KBM-7 (cell line): ENCODE measurements at regions not wholly inside any gene's neighbourhood (a gene's known extent, or its start where the extent isn't known, plus 50 kb on each side); places are given as distances from the start of the nearest gene placed in this dataset.
"Not testable (repeated sequence)": the region's sequence is repeated elsewhere in the genome, so short reads cannot be mapped to it uniquely, and the experiment has no call there.

Experiments
- DNase-seq: peaks from one replicate; pipeline ENCODE4 v3.0.0-alpha.2; 2015
- in situ Hi-C: fragments of 300-500 bp; cut with MboI; formaldehyde crosslinking; loops from 2 replicates; pipeline ENCODE4 v1.14.3; 2020; ENCODE audit warnings: low sequenced_read_pairs, low pct_unique_long_range_greater_than_20kb, mixed read lengths

DNA sequence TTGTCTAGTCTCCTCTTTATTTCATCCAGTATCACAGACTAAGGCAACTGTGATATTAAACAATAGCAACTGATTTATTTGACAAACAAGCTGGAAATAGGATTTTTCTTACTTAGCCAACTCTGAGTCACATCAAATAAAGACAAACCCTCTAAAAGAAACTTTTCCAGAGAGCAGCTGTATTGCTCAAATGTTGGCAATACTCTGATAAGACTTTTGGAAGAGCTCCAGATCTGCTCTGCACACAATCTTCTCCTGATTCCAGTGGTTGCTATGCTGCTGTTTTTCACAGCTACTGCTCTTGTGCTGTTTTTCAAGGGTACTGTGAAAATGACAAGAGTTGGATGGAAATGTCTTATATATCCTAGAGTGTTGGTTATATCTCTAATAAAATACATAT, 1479.2 kb downstream of the SLITRK5 start:
- in situ Hi-C loops = no loop called here
- no peak for DNase-seq

- no peak for DNase-seq
- in situ Hi-C loops = no loop called here
Observed at GRCh38 chr13:89153941-89154340, 1482.8 kb downstream of the SLITRK5 start.

DNA sequence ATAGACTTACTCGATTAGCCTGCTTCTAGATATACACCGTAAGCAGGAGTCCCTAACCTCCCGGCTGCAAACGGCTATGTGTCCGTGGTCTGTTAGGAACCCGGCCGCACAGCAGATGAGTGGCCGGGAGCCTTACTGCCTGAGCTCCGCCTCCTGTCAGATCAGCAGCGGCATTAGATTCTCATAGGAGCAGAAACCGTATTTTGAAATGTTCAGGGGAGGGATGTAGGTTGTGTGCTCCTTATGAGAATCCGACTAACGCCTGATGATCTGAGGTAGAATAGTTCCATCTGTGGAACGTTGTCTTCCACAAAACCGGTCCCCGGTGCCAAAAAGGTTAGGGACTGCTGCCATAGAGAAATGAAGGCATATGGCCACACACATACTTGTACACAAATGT, 1491.9 kb downstream of the SLITRK5 start:
- in situ Hi-C loops = no loop called here
- DNase-seq = no peak

DNA sequence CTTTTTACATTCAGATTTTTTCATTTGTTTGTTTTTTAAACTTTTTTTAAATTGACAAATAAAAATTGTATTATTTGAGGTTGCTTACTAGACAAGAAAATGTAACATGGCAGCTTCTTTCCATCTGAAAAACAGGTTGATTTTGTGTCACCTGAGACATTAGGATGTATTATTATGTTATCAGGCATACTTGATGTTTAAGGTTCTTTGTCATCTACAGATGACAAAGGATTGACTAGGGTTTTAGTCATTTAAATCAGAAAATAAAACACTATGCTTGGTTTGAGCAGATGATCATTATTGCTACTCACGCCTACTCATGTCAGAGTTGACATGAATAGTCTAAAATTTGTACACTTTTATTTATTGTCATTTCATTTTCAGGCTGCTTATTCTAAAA, 1494.5 kb downstream of the SLITRK5 start:
- in situ Hi-C loops = no loop called here
- DNase-seq = no peak

DNA sequence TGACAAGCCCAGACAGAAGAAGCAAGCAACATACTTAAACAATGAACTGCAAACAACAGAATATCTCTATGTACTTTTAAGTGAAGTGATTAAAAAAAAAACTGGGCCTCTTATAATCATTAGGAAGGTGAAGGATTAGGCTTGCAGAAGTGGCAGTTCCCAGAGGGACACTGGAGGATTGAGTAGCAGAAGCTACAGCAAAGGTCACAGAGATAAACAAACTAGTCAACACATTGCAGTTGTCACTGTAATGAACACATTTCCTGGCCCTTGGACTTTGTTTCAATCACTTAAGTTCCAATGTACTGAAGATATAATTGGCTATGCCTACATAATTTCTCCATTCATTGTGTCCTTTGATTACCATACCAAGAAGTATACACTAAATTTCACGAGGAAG, 1498.8 kb downstream of the SLITRK5 start:
- in situ Hi-C loops = no loop called here
- no peak for DNase-seq

- in situ Hi-C loops = no loop called here
- DNase-seq = no peak
Observed at GRCh38 chr13:89181041-89181440, 1509.9 kb downstream of the SLITRK5 start.

- in situ Hi-C loops = no loop called here
- no peak for DNase-seq
Observed at GRCh38 chr13:89199138-89199537, 1528.0 kb downstream of the SLITRK5 start.

DNA sequence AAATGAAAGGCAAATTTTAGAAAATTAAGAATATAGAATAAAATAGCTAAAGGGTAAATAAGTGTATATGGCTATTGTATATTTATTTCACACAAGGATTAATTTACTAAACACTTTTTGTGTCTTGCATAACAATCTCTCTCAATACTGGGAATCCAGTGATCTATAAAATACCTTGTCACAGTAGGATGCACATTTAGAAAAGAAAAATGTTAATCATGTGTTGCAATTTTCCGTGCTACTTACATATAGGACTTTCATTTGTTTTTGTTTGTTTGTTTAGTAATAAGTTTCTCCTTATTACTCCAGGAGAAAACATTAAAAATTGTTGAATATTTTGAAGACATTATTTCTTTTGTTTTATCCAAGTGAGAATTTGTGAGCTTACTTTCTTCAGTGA, 1533.3 kb downstream of the SLITRK5 start:
- in situ Hi-C loops = no loop called here
- no peak for DNase-seq

GRCh38 chr13:89205856-89206520, 1534.8 kb downstream of the SLITRK5 start:
- no peak for DNase-seq
- in situ Hi-C loops = no loop called here

GRCh38 chr13:89212186-89212585, 1541.0 kb downstream of the SLITRK5 start:
- DNase-seq = no peak
- in situ Hi-C loops = no loop called here

- in situ Hi-C loops = no loop called here
- DNase-seq = no peak
Observed at GRCh38 chr13:89214185-89214584, 1543.0 kb downstream of the SLITRK5 start.

GRCh38 chr13:89215319-89215718, 1544.1 kb downstream of the SLITRK5 start:
- in situ Hi-C loops, DNase-seq: not testable (repeated sequence)

- DNase-seq = no peak
Observed at GRCh38 chr13:89217813-89218212, 1546.6 kb downstream of the SLITRK5 start.

GRCh38 chr13:89221557-89222158, 1550.5 kb downstream of the SLITRK5 start:
- no peak for DNase-seq
- in situ Hi-C loops = no loop called here

More at GRCh38 chr13:89217813-89218212, 1546.6 kb downstream of the SLITRK5 start:
- in situ Hi-C loops = no loop called here

DNA sequence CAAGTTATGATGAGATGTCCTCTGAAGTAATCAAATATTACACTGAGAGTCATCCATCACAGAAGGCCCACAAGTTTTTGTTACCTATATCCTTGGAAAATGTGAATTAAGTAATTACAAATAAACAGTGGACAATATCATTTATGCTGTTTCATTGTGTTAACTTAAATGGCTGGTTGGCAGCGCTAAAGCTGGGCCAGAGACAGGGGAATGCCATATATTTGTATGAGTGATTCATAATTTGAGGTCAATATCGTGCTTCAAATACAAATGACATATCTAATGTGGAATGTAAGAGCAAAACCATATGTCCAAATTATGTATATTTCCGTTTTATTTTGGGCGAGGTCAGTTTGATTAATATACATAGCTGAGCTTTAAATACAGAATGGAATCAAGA, 1556.2 kb downstream of the SLITRK5 start:
- in situ Hi-C loops = no loop called here
- no peak for DNase-seq

DNA sequence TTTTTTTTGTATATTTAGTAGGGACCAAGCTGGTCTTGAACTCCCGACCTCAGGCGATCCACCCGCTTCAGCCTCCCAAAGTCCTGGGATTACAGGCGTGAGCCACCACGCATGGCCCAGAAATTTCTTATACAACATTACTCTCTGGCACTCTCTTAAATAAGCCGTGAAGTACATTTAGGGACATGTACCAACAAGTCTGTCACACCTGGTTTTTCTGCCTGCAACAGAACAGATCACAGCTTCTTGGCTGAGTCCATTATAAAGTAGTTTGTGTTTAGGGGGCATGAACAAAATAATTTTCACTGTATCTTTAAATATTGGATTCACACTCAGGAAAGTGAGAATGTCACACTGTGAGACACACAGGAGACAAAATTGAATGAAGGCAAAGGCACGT, 1567.3 kb downstream of the SLITRK5 start:
- in situ Hi-C loops = no loop called here
- DNase-seq = no peak

- in situ Hi-C loops = no loop called here
- DNase-seq = no peak
Observed at GRCh38 chr13:89239361-89240127, 1568.4 kb downstream of the SLITRK5 start.

GRCh38 chr13:89255844-89256406, 1584.8 kb downstream of the SLITRK5 start:
- in situ Hi-C loops = no loop called here
- DNase-seq = no peak

- DNase-seq = no peak
- in situ Hi-C loops = no loop called here
Observed at GRCh38 chr13:89267734-89268133, 1596.6 kb downstream of the SLITRK5 start.

DNA sequence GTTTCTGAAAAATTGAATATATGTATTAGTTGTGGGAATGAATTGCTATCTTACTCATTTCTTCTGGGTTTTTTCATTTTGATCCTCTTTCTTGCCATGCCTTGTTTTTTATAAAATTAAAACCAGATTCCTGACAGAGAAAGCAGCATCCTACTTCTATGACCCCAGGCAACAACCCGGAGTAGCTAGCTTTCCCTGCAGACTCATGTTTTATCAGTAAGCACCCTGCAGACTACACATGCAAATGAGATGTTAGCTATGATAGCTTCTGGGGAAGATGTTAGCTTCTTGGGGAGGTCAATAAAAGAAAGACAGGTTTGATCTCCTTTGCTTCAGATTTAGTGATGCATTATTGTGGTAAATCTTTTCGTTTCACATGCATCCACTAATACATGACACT, 1598.6 kb downstream of the SLITRK5 start:
- in situ Hi-C loops = no loop called here
- DNase-seq = no peak
